ENCODE measurements at regions not wholly inside any gene's neighbourhood (a gene's known extent, or its start where the extent isn't known, plus 50 kb on each side); places are given as distances from the start of the nearest gene placed in this dataset.

- Histone ChIP-seq H3K27me3 (no peaks in the 10 kb centered on the region), H3K27ac (no peak overlapping the region), H3K9me3 (no peaks in the 10 kb centered on the region), H3K4me1 (no peaks in the 10 kb centered on the region), H3K4me3 (peak overlapping the region in 1 of 2 donors; percentile 23), H3K36me3 (ENCODE audit: low read depth, missing control alignments) (no peaks in the 10 kb centered on the region)
- 70 to 77% methylated on average over 7 of the region's 7 CpGs for WGBS, 2 donors
- no peak for DNase-seq
- TF ChIP-seq POLR2A (IDR thresholded peaks at IDR 0.05) = no peak
- intact Hi-C loops (cut with DNase I; ENCODE audit: low total_unique reads) = no loop called here
Observed at GRCh38 chr3:83770664-83771402, 1188.0 kb upstream of the CADM2 start.

- Histone ChIP-seq H3K27me3 (no peaks in the 10 kb centered on the region), H3K4me1 (no peaks in the 10 kb centered on the region), H3K27ac (no peak overlapping the region), H3K36me3 (ENCODE audit: low read depth, missing control alignments) (no peaks in the 10 kb centered on the region), H3K9me3 (no peaks in the 10 kb centered on the region), H3K4me3 (no peak overlapping the region)
- no peak for DNase-seq
- 93% methylated on average over 2 of the region's 2 CpGs for WGBS, 2 donors
- intact Hi-C loops (cut with DNase I; ENCODE audit: low total_unique reads) = no loop called here
- TF ChIP-seq, protein P1, sequence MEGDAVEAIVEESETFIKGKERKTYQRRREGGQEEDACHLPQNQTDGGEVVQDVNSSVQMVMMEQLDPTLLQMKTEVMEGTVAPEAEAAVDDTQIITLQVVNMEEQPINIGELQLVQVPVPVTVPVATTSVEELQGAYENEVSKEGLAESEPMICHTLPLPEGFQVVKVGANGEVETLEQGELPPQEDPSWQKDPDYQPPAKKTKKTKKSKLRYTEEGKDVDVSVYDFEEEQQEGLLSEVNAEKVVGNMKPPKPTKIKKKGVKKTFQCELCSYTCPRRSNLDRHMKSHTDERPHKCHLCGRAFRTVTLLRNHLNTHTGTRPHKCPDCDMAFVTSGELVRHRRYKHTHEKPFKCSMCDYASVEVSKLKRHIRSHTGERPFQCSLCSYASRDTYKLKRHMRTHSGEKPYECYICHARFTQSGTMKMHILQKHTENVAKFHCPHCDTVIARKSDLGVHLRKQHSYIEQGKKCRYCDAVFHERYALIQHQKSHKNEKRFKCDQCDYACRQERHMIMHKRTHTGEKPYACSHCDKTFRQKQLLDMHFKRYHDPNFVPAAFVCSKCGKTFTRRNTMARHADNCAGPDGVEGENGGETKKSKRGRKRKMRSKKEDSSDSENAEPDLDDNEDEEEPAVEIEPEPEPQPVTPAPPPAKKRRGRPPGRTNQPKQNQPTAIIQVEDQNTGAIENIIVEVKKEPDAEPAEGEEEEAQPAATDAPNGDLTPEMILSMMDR (IDR thresholded peaks at IDR 0.05) = no peak
- TF ChIP-seq POLR2A (IDR thresholded peaks at IDR 0.05) = no peak
Observed at GRCh38 chr3:83802801-83803200, 1156.0 kb upstream of the CADM2 start.

- H3K9me3 ChIP-seq = no peaks in the 10 kb centered on the region
- H3K36me3 ChIP-seq (ENCODE audit: low read depth, missing control alignments) = no peaks in the 10 kb centered on the region
- H3K27ac ChIP-seq = no peak overlapping the region
- no peak for DNase-seq
- no peaks in the 10 kb centered on the region for H3K27me3 ChIP-seq
- H3K4me3 ChIP-seq = no peak overlapping the region
- intact Hi-C loops (cut with DNase I; ENCODE audit: low total_unique reads) = no loop called here
- 70 to 88% methylated on average over 3 of the region's 3 CpGs for WGBS, 2 donors
- TF ChIP-seq, protein P1 (IDR thresholded peaks at IDR 0.05) = no peak
- no peak for TF ChIP-seq POLR2A (IDR thresholded peaks at IDR 0.05)
- H3K4me1 ChIP-seq = no peaks in the 10 kb centered on the region
Observed at GRCh38 chr3:83807511-83807910, 1151.3 kb upstream of the CADM2 start.

DNA sequence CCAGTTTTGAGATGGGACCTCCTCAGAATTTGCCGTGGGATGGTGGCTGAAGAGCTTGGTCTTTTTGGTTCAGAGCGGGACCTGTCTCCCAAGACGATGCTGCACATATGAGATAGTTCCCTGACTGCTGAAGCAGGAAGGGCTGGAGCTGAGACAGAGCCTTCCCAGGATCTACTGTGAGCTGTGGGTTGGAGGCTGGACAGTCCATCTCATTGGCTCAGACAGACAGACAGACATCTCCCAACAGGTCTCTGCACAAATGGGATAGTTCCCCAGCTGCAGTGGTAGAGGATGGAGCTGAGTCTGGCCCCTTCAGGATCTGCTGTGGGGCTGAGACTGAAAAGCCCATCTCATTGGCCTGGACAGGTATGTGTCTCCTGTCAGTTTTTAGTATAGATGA is 1145.6 kb upstream of the CADM2 start:
- TF ChIP-seq, protein P1 (IDR thresholded peaks at IDR 0.05) = no peak
- TF ChIP-seq POLR2A (IDR thresholded peaks at IDR 0.05) = no peak

DNA sequence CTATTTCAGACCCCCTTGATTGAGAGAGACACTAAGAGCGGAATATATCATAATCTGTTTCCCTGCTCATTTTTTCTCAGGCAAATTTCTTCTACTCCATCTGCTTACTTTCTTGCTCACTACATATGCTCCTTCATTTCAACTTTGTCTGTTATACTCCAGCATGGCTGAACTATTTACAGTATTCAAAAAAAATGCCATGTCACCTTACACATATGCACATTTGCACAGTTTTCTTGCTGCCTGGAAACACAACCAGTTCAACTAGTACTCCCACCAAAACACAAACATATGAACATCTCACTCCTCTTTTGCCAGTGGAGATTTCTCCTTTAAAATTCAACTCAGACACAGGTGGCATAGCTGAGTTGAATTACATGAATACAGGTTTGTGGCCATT is 1142.1 kb upstream of the CADM2 start:
- Histone ChIP-seq H3K27me3 (no peaks in the 10 kb centered on the region), H3K36me3 (ENCODE audit: low read depth, missing control alignments) (no peaks in the 10 kb centered on the region), H3K4me1 (no peaks in the 10 kb centered on the region), H3K9me3 (no peaks in the 10 kb centered on the region), H3K27ac (no peak overlapping the region), H3K4me3 (no peak overlapping the region)
- intact Hi-C loops (cut with DNase I; ENCODE audit: low total_unique reads) = no loop called here
- 90 to 91% methylated on average over 1 of the region's 1 CpG for WGBS, 2 donors
- TF ChIP-seq, protein P1 (IDR thresholded peaks at IDR 0.05) = no peak
- TF ChIP-seq POLR2A (IDR thresholded peaks at IDR 0.05) = no peak
- DNase-seq = no peak

More for the DNA sequence above, 1145.6 kb upstream of the CADM2 start:
- intact Hi-C loops (cut with DNase I; ENCODE audit: low total_unique reads) = no loop called here
- Histone ChIP-seq H3K27ac (no peak overlapping the region), H3K9me3 (no peaks in the 10 kb centered on the region), H3K4me1 (no peaks in the 10 kb centered on the region), H3K36me3 (ENCODE audit: low read depth, missing control alignments) (no peaks in the 10 kb centered on the region), H3K4me3 (no peak overlapping the region), H3K27me3 (no peaks in the 10 kb centered on the region)
- no peak for DNase-seq
- 94 to 100% methylated on average over 2 to 3 of the region's 3 CpGs for WGBS, 2 donors

Measured in testis (tissue), 2 donors.